Kidney glomerular epithelial cell (primary cell): ENCODE measurements at regions not wholly inside any gene's neighbourhood (a gene's known extent, or its start where the extent isn't known, plus 50 kb on each side); places are given as distances from the start of the nearest gene placed in this dataset.
"Not testable (repeated sequence)": the region's sequence is repeated elsewhere in the genome, so short reads cannot be mapped to it uniquely, and the experiment has no call there.

Experiments used
- DNase-seq: peaks from one replicate; lab custom pipeline; 2025; lab: John Stamatoyannopoulos, UW

DNA sequence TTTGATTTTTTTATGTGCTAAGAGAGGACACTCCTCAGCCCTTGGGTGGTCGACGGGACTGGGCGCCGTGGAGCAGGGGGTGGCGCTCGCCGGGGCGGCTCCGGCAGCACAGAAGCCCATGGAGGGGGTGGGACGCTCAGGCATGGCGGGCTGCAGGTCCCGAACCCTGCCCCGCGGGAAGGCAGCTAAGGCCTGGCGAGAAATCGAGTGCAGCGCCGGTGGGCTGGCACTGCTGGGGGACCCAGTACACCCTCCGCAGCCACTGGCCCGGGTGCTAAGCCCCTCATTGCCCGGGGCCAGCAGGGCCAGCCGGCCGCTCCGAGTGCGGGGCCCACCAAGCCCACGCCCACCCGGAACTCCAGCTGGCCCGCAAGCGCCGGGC is 669.7 kb upstream of the CTNND2 start:
- DNase-seq: not testable (repeated sequence)

- DNase-seq: no peak
Observed at GRCh38 chr5:12570688-12571087, 666.4 kb upstream of the CTNND2 start.

- DNase-seq: no peak
Observed at GRCh38 chr5:12566441-12566840, 662.2 kb upstream of the CTNND2 start.

DNA sequence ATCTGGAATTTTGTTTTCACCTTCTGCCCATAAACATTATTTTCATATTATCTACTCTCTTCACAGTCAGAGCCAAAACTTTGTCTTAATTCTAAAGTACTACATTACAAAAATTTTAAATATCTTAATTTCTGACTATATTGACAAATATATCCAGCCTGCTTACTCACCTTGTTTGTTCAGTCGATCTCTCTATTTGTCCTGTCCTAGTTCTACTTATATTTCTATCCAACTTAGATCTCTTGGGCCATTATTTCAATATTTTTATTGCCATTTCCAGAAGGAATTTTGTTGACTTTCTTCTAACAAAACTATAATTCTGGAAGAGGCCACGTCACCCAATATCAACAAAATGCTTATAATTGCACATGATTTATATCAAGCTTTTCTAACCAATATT is 652.8 kb upstream of the CTNND2 start:
- no peak for DNase-seq

GRCh38 chr5:12526113-12526512 is 621.9 kb upstream of the CTNND2 start:
- no peak for DNase-seq

DNA sequence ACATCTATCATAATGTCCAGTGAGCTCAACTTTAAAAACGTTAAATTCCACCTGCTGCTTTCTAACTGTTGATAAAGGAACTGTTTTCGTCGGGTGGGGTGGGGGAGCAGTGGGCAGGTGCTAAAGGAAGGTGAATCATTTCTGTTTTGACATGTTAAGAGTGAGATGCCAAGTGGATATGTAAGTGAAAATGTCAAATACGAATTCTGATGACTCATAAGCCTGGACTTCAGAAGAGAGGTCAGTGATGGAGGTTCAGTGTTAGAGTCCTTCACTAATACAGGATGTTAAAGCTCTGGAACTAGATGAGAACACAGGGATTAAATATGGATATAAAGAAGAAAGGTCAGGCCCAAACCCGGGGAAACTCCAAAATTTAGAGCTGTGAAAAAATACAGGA is 617.9 kb upstream of the CTNND2 start:
- DNase-seq: no peak

DNA sequence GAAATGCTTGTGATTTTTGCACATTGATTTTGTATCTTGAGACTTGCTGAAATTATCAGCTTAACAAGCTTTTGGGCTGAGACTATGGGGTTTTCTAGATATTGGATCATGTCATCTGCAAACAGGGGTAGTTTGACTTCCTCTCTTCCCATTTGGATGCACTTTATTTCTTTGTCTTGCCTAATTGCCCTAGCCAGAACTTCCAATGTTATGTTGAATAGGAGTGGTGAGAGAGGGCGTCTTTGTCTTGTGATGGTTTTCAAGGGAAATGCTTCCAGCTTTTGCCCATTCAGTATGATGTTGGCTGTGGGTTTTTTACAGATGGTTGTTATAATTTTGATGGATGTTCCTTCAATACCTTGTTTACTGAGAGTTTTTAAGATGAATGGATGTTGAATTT is 600.7 kb upstream of the CTNND2 start:
- not testable (repeated sequence) for DNase-seq

DNA sequence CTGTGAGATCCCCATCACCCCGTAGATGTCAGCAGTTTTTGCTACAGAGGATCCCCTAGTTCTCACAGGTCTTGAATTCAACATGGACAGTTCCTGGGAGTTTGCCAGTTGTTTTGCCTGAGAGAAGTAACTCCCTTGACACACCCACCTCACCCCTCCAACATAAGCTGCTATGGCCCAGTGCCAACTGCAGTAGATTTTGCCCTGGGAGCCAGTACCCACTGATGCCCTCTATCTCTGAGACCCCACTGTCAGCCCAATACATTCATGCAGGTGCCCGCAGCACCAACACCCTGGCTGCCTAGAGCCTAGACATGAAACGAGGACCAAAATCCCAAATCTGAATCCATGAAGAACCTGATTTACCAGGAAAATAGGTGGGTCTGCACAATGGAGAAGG is 583.9 kb upstream of the CTNND2 start:
- DNase-seq: no peak

- DNase-seq: no peak
Observed at GRCh38 chr5:12480487-12480886, 576.2 kb upstream of the CTNND2 start.

DNA sequence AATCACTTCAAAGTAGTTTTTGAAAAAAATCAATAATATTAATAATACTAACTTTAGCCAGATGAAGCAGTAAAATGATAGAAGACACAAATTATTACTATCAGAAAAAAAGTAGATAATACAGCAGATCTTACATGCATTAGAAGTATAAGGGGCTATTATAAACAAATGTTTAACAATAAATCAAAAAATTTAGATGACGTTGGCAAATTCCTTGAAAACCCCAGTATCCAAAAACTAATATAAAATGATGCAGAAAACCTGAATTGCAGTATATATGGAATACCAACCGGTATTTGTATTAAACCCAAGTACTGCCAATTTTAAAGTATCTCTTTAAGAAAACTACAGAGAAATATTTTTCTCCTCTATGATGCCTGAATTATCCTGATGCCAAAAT is 573.3 kb upstream of the CTNND2 start:
- DNase-seq: no peak

- DNase-seq: no peak
Observed at GRCh38 chr5:12467799-12468198, 563.6 kb upstream of the CTNND2 start.

- no peak for DNase-seq
Observed at GRCh38 chr5:12460493-12461261, 556.4 kb upstream of the CTNND2 start.

DNA sequence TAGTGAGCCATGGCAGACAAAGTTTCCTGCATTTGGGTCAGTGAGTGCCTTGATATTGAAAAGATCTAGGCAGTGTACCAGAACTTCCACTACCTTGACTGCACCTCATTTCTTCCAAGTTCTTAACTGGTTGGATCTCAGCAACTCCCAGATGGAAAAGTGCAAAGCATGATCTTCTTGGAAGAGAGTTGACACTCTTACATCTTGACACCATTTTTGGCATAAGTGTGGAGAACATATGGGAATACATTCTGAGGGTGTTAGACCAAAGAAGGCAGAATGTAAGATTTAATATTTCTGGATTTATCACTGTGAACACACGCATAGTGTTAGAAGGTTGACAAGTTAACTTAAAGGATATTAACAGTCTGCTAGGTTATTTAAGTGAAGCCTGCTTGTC is 555.1 kb upstream of the CTNND2 start:
- DNase-seq: no peak

DNA sequence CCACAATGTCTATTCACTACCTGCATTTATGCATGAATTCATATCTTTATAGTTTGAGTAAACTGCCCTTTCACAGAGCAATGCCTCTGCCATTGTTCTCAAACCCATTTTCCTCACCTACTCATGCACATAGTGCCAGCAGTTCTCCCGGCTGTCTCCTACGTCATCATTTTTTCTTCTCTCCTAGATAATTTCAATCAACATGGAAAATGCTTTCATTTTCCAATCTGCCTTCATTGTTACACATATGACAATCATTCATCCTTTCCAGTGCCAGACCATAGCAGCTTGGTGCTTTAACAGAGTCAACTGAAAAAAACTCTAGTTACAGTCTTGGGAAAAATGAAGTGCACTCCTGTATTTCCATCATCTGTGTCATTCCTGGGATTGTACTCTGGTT is 514.8 kb upstream of the CTNND2 start:
- no peak for DNase-seq

DNA sequence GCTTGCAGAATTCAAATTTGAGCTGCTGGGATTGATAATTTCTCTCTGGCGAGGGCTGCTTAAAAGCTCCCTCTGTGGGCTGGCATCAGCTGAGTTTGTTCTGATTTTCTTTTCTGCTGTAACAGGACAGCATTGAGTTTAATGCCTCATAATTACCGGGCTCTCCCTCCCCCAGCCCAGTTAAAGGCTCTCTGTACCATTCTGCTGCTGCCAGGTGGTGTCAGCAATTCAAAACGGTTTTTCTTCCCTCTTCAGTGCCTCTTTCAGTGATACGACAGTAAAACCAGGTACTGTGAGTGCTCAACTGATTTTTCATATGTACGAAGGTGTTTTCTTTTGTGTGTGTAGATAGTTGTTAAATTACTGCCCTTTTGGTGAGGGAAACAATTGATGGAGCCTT is 509.3 kb upstream of the CTNND2 start:
- DNase-seq: no peak

GRCh38 chr5:12413075-12413474 is 508.8 kb upstream of the CTNND2 start:
- DNase-seq: no peak

DNA sequence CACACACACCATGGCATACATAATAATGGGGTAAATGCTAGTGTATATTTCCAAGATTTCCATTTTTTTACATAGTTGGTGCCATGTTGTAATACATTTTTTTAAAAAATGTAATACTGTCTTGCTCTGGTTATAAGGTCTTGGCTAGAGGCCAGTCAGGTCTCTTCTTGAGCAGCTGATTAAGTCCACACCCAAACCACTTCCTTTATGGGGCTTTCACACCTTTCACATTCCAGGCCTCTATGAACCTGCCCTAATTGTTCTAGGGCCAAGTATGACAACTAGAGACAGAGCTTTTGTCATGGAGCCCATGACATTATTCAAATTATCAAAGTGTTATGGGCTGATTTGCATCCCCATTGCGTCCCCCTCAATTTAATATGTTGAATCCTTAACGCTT is 495.6 kb upstream of the CTNND2 start:
- DNase-seq: no peak

DNA sequence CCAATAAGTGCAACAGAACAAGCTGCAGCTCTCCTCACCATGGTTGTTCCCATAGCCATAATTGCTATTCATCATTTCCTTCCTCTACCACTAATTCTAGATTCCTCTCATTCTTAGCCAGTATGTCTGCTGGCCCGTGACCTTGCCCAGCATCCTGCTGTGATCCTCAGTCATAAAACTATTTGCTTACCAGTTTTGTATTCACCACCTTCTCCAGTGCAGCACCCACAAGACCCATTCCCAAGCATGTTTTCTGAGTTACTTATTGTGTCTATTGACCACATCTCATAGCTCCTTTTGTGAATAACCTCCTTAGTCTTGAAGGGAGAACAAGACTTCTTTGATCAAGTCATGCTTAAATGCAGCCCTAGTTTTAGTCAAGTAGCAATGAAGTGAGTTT is 488.0 kb upstream of the CTNND2 start:
- DNase-seq: no peak

GRCh38 chr5:12385095-12385494 is 480.8 kb upstream of the CTNND2 start:
- DNase-seq: no peak

- DNase-seq: no peak
Observed at GRCh38 chr5:12384005-12384404, 479.8 kb upstream of the CTNND2 start.

DNA sequence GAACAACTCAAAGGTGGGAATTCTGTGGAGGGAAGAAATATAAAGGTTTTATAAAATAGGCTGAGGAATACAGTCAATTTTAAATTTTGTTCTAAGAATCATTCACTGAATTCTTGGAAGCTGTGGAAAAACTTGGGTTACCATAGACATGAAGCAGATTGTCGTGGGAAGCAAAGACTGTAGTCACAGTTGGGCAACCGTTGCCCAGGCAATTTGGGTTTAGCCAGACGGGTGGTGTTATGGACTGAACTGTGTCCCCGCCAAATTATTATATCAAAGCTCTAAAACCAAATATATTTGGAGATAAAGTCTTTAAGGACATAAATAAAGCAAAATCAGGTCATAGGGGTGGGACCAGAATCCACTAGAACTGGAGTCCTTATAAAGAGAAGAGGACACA is 463.7 kb upstream of the CTNND2 start:
- DNase-seq: no peak

DNA sequence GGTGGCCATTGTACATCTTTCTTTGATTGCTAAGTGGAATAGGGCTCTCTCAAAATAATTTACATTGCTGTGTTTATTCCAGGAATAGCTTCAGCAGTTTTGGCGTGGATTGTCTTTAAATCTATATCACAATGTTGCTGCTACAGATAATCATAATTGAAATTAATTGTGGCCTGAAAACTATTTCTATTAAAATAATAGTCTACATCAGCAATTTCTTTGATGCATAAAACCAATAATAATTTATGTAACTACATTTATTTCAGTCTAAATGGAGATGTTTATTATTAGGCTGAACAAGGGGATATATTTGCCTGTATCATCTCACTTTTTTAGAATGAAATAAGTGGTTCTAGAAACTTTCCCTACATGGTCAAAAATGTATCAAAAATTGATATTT is 456.0 kb upstream of the CTNND2 start:
- no peak for DNase-seq

- no peak for DNase-seq
Observed at GRCh38 chr5:12358371-12359090, 454.3 kb upstream of the CTNND2 start.

- no peak for DNase-seq
Observed at GRCh38 chr5:12357626-12358025, 453.4 kb upstream of the CTNND2 start.
